ENCODE measurements at regions not wholly inside any gene's neighbourhood (a gene's known extent, or its start where the extent isn't known, plus 50 kb on each side); places are given as distances from the start of the nearest gene placed in this dataset.
"Not testable (repeated sequence)": the region's sequence is repeated elsewhere in the genome, so short reads cannot be mapped to it uniquely, and the experiment has no call there.

GRCh38 chr22:16662330-16662729 is 69.7 kb upstream of the CCT8L2 start:
- H3K9me3 ChIP-seq (replicated peaks; ENCODE audit: control insufficient read depth, insufficient read depth, low read depth, low read length); CTCF ChIA-PET (ENCODE audit: low intra/inter-chr PET ratio); H3K4me3 ChIP-seq; H3K9ac ChIP-seq (ENCODE audit: insufficient read depth in 1 of 2, low read depth in 2 of 2, low read length in 2 of 2); H3K4me2 ChIP-seq (ENCODE audit: insufficient read depth, low read length); intact Hi-C loops (cut with micrococcal nuclease); DNase-seq (ENCODE audit: extremely low read depth in 1 of 4, low spot score in 3 of 4); H3K79me2 ChIP-seq (ENCODE audit: control insufficient read depth, insufficient read depth, low read length); POLR2A ChIA-PET; ATAC-seq; H3K9me1 ChIP-seq (ENCODE audit: control insufficient read depth, insufficient read depth, low read length); H3K4me1 ChIP-seq (replicated peaks in 1 of 2; ENCODE audit: control insufficient read depth in 2 of 2, insufficient read depth in 2 of 2, low read length in 2 of 2); H4K20me1 ChIP-seq (replicated peaks; ENCODE audit: control insufficient read depth, insufficient read depth, low read length); in situ Hi-C loops (cut with MboI); FAIRE-seq; H3K27ac ChIP-seq (ENCODE audit: extremely low read depth, low read depth, low read length); BruUV-seq (replicated peaks); H2AFZ ChIP-seq (ENCODE audit: low read depth, low read length); H3K27me3 ChIP-seq (ENCODE audit: control insufficient read depth in 2 of 2, insufficient read depth in 2 of 2, low read length in 2 of 2); H3K36me3 ChIP-seq (ENCODE audit: control insufficient read depth, insufficient read depth, low read length): not testable (repeated sequence)
- 3% methylated on average over 2 of the region's 2 CpGs for WGBS (ENCODE audit: insufficient coverage, low coverage, missing lambda C conversion rate)
- TF ChIP-seq ZNF354B (CRISPR knock-in tag; IDR thresholded peaks at IDR 0.05), result peak; percentile 89
- peak; percentile 99 for TF ChIP-seq ZNF507 (tag; conservative IDR thresholded peaks at IDR 0.05)

GRCh38 chr22:16660989-16661388 is 68.4 kb upstream of the CCT8L2 start:
- ATAC-seq; H3K9ac ChIP-seq (ENCODE audit: insufficient read depth in 1 of 2, low read depth in 2 of 2, low read length in 2 of 2); H3K27me3 ChIP-seq (ENCODE audit: control insufficient read depth in 2 of 2, insufficient read depth in 2 of 2, low read length in 2 of 2); BruUV-seq (replicated peaks); CTCF ChIA-PET (ENCODE audit: low intra/inter-chr PET ratio); FAIRE-seq; H3K27ac ChIP-seq (ENCODE audit: extremely low read depth, low read depth, low read length); H2AFZ ChIP-seq (ENCODE audit: low read depth, low read length); H3K4me2 ChIP-seq (ENCODE audit: insufficient read depth, low read length); H4K20me1 ChIP-seq (replicated peaks; ENCODE audit: control insufficient read depth, insufficient read depth, low read length); intact Hi-C loops (cut with micrococcal nuclease); H3K9me1 ChIP-seq (ENCODE audit: control insufficient read depth, insufficient read depth, low read length); H3K79me2 ChIP-seq (ENCODE audit: control insufficient read depth, insufficient read depth, low read length); H3K9me3 ChIP-seq (replicated peaks; ENCODE audit: control insufficient read depth, insufficient read depth, low read depth, low read length); H3K36me3 ChIP-seq (ENCODE audit: control insufficient read depth, insufficient read depth, low read length); POLR2A ChIA-PET; H3K4me3 ChIP-seq; in situ Hi-C loops (cut with MboI); DNase-seq (ENCODE audit: extremely low read depth in 1 of 4, low spot score in 3 of 4); H3K4me1 ChIP-seq (replicated peaks in 1 of 2; ENCODE audit: control insufficient read depth in 2 of 2, insufficient read depth in 2 of 2, low read length in 2 of 2): not testable (repeated sequence)
- TF ChIP-seq RREB1 (CRISPR knock-in tag; IDR thresholded peaks at IDR 0.05) (0 out of 2 replicates have a peak, but pooled peaks have one; percentile 26), ZNF212 (CRISPR knock-in tag; IDR thresholded peaks at IDR 0.05) (peak; percentile 55; the same call in 1 of the 2 replicates), ZBTB9 (CRISPR knock-in tag; IDR thresholded peaks at IDR 0.05) (0 out of 2 replicates have a peak, but pooled peaks have one; percentile 5), ZNF277 (CRISPR knock-in tag; IDR thresholded peaks at IDR 0.05; ENCODE audit: borderline replicate concordance) (0 out of 2 replicates have a peak, but pooled peaks have one; percentile 66), ZNF785 (CRISPR knock-in tag; IDR thresholded peaks at IDR 0.05) (0 out of 2 replicates have a peak, but pooled peaks have one; percentile 20)
- 57% methylated on average over 8 of the region's 8 CpGs for WGBS (ENCODE audit: insufficient coverage, low coverage, missing lambda C conversion rate)

Measured in K562 (cell line).